HG03135 (cell line): ENCODE measurements at regions not wholly inside any gene's neighbourhood (a gene's known extent, or its start where the extent isn't known, plus 50 kb on each side); places are given as distances from the start of the nearest gene placed in this dataset.

Experiments used
- ATAC-seq: cut with Tn5 transposase; IDR thresholded peaks from one replicate; pipeline ENCODE4 v1.9.1; 2021; ENCODE audit warnings: mild to moderate bottlenecking, moderate library complexity; ENCODE audit not compliant: unreplicated experiment

DNA sequence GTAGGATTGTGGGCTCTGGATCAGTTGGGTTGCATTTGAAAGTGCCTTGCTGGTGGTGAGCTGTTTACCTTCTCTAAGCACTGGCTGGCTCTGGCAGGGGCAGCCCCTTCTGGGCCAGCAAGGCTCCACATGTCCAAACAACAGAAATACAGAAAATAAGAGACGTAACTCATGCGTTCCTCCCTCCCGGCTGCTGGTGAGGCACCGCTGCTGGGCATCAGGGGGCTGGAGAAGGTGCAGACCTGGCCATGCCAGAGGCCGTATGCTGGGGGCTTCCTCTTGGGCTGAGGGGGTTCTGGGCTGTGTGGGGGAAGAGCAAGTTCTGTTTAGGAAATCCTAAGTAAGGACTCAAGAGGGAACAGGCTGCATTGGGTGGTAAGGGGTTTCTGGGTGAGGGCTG, 140.6 kb downstream of the URI1 start:
- ATAC-seq = no peak

DNA sequence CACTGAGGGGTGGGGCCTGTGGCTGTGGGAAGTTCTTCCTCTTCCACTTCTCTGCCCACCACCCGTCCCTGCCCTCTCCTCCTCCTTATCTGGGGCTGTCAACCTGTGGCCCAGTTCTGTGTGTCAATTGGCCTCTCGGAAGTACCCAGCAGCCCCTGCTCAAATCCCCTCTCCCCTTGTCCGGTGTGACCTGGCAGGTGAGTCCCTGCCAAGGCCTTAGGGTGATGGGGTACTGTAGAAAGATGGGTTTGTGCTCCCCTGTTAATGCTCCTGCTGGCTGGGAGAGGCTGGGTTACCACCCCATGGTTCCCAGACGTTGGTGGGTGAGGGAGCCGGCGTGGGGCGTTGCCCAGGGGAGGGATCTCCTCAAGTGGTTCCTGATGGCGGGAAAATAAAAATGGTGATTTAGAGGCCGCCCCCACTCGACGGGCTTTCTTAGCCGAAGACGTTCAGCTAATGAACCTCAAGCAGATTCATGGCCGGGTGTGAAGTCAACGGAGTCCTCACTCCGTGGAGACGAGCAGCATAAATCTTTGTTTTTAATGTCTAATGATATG, 141.2 kb downstream of the URI1 start:
- no peak for ATAC-seq

DNA sequence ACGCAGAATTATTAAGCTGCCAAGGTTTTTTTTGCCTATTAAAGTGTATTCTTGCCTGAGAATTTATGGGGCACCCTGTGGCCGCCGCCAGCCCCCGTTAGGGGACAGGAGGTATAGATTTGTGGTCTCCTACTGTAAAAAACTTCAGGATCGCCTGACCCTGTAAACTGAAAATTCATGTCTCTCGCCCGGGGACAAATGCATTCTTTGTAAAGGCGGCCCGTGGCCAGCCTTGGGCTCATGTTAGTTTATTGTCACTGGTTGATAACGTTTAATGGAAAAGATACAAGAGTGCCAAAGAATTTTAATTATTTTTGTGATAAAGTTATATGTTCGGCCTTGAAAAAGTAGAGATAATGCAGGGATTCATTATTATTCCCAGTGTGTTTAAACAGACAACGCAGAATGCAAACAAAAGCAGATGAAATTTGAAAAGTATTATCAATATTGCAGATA, 141.7 kb downstream of the URI1 start:
- no peak for ATAC-seq

DNA sequence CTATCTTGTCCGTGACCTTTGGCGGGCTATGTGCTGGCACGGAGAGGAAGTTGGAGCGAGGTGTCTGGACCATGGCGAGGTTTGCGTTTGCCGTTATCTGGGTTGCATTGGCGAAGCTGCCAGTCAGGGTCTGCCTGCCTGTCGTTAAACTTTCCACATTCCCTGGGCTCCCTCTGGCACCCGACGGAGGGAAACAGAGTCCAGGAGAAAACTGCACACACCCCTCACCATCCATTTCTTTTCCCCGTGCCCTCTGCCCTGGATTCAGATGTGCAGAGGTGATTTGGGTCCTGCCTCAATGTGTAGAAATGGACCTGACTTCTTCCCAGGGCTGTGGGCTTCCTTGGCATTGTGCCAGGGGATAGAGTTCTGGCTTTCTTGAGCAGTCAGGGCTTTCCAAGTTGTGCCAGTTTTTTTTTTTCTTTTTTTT, 142.4 kb downstream of the URI1 start:
- ATAC-seq = no peak

DNA sequence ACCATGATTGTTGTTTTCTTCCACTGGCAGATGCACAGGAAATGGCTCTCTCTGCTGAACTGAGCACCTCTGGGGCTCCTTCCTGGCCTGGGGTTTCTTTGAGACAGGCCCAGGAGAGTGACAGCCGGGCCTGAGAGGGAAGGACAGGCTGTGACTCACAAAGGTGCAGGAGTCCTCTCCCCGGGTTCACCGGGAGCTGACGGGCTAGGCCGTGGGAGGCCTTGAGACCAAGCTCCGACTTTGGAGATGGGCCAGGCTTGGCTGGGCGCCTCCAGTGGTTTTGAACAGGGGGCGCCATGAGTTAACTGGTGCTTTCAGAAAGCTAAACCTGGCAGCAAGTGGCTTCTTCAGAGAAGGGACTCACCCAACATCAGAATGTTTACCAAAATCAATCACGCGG, 143.4 kb downstream of the URI1 start:
- no peak for ATAC-seq

DNA sequence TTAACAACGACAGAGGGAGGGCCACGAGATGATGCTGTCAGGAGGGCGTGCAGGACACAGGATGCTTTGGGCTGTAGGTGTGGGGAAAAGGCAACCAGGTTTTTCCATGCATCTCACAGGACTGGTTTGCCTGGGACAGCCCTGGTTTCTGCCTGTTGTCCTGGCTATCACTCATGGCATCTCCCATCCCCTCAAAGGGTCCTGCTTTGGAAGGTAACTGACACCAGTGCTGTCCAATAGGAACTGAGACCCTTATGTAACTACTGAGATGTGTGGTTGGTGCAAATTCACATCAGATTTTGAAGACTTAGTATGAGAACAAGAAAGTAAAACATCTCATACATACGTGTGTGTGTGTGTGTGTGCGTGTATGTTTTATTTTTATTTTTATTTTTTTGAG, 144.2 kb downstream of the URI1 start:
- ATAC-seq = no peak

DNA sequence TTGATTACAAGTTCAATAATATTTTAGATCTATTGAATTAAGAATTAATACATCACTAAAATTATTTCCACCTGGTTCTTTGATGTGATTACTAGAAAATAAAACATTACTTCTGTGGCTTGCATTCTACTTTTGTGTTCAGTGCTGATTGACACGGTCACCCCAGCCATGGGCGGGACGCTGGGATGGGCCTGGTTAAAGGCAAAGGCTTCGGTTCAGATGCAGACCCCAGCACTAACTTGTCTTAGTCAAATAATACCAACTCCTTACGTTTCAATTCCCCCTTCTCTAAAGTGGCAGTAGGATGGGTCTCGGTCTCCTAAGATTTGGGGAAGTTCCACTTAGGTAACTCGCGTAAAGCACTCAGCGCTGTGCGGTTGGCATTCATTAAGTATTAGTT, 144.9 kb downstream of the URI1 start:
- no peak for ATAC-seq

DNA sequence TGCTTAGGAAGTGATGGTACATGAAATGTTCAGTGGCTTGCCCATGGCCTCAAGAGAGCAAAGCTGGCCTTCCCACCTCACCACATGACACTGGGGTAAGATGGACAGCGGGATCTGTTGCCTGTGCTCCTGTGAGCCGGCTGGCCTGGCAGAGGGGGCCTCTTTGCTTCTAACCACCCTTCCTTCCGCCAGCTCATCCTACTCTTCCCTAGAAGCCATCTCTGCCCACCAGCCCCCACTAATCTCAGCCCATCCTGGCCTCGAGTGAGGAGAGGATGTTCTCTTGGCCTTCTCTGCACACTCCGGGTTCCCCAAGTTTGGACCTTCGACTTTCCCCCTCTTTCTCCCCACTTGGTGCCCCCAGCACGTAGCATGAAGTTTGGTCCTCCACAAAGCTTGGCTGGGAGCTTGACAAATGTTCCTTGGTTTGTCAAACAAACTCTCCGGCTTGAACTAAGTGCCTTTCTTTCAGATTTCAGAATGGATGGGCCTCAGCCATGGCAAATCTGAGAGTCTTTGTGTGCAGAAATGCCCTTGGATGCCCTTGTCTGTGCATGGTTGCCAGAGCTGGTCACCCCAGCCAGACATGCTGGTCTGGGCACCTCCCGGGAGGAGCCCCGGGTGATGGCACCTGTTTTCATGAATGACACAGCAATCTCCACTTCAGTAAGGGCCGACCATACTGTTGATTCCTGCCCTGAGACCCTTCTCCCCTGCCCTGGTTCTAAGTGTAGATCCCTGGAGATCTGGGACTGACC, 145.5 kb downstream of the URI1 start:
- no peak for ATAC-seq

DNA sequence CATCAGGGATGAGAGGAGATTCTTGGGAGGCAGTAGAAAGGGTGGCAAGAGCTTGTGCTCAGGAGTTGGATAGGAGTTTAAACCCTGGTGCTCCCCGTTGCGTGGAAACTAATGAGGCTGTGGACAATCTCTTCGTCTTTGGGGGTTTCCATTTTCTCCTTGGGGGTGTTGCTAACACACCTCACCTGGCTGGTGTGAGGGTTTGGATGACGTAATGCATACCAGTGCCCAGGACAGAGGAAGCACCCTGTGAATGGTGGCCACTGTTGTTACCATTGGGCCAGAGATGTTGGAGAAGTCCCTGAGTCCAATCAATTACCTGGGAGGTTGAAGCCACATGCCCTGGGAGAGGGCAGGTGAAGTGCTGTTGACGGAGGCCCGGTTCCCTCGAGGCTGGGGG, 146.5 kb downstream of the URI1 start:
- no peak for ATAC-seq

DNA sequence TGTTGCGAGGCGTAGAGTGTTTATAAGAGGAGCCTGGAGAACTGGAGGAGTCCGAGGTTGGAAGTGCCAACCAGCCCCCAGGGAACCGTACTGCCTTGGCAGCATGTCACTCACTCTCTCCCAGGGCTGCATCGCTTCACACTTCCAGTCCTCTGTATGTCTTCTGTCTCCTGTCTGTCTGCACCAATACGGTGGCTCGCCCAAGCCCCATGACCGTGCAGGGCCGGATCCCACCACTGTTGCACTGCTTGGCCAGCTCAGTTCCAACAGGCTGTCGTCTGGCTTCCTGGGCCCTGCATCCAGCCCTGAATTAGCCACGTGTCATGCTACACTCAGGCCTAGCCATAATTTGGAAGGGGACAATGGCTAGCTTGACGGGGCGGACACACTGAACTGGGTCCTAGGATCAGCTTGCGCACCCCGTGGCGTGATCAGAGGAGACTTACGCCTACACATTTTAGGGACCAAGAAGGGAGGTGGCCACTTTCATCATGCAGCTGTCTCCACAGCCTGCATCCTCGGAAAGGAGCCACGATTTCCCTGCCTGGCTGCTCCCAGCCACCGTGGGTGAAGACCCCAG, 147.1 kb downstream of the URI1 start:
- ATAC-seq = no peak

DNA sequence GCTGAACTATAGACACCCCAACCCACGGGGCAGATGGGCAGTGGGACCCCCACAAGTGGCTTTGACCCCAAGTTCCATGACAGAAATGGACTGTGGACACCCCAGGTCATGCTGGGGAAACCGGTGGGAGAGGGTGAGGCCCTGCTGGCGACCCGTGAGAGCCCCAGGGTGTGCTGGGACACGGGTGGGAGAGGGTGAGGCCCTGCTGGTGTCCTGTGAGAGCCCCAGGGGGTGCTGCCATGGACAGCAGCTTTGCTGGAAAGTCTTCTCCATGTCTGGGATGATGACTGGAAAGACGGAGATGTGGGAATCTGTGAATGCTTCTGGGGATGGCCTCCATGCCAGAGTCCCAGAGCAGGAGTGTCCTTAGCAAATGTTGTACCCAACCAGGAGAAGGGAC, 148.4 kb downstream of the URI1 start:
- no peak for ATAC-seq

DNA sequence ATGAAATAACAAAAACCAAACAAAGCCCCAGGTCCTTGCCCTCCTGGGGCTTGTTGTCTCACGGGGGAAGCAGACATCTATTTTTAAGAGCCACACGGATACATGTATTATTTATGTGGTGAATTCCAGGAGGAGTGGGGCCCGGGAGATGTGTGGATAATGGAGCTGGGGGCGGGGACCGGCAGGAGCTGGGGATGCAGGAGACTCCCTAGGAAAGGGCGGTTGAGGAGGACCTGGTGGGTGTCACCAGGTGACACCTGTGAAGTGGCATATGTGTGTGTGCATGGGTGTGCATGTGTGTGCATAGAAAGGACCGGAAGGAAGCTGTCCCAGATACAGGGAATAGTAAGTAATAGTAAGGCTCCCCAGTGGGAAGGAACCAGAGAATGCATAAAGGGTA, 148.9 kb downstream of the URI1 start:
- ATAC-seq = no peak

DNA sequence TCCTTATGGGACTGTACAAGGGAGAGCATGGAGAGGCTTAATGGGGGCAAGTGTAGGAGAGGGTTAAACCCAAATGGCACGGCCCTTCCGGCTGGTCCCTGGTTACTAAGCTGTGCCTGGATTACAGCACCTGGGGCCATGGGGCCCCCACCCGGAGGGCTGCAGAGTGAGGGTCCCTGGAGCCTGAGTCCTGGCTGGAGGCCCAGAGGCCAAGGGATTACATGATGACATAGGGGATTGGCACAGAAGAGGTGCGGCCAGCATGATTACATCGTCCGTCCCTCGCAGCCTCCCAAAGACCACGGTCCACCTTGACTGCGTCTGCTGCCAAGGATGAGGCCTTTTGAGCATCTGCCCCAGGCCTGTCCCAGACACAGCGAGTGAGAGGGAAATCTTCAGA, 149.4 kb downstream of the URI1 start:
- ATAC-seq = no peak

DNA sequence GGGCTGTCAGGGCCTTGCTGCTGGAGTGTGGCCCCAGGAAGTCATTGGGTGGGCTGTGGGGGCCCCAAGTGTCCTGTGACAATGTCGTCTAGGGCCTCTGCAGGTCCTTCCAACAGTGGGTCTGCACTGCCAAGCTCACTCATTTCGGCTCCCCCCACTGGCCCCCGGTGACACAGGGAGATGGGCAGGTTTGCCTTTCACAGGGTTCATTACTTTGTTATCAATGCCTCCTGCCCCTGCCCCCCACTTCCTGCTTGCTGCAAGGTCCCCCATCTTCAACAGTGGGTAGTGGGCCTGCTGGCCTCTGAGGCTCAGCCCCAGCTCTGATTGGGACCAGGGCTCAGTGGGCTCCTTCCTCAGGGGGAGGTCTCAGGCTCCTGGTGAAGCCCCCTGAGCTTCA, 149.8 kb downstream of the URI1 start:
- ATAC-seq = no peak

DNA sequence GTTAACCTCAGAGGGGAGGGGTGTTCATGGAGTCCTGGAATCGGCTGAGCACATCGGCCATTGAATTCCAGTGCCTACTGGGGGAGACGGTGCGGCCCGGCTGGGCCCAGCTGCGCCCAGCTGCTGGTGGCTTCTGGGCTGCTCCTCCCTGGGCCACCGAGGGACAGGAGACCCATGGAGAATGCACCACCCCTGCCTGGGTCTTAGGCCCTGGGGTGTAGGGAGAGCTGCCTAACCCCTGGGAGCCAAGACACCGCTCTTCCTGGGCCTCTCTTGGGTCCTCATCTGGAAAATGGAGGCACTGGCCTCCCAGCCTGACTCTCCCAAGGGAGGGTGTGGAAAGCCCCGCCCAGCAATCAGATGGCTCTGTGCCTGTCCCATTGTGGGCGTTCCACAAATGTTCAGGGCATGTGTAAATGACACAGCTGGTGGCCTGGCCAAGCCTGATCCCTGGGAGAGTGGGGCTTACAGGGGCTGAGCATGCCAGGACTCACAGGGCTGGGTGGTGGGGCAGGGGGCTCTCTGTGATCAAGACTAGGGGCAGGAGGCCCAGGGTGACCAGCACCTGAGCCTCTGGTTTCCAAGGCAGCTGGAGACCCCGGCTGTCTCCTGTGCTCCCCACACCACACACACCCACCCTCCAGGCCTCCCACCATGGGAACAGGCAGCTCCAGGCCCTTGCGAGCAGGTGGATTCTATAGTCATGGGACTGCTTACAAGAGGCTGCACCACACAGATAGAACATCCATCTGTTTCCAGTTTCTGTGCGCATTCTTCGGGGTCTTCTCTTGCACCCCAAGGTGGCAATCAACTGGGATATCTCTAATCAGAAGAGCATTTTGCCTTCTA, 150.9 kb downstream of the URI1 start:
- no peak for ATAC-seq

DNA sequence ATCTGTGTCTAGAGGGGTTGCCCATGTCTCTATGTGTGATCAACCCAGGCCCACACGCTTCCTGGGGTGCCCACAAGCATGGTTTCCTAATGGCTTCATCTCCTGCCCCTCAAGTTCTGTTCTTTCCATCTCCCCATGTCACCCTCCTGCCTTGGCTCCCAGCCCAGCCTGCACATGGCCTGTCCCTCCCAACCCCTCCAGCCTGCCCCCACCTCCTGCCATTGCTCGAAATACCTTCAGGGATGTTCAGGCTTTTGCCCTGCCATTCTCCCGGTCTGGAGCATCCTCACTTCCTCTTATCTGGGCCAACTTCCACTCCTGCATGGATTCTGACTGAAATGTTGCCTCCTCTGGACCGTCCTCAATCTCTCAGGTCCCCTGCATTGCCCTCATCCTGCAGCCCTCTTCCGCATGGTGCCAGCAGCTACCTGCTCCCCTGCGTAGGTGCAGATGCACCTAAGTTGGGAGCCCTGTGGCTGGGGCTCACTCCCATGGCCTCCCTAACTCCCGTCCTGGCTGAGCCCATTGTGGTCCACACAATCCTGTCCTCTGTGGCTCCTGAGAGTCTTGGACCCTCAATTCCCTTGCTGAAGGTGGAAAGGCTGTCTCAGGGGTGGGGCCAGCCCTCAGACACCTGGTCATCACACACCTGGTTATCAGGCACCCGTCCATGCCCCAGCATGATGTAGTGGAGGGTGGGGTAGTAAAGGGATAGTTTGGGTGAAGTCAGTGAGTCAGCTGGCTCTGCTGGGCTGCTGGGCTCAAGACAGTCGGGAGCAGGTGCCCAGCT, 152.1 kb downstream of the URI1 start:
- ATAC-seq = no peak

DNA sequence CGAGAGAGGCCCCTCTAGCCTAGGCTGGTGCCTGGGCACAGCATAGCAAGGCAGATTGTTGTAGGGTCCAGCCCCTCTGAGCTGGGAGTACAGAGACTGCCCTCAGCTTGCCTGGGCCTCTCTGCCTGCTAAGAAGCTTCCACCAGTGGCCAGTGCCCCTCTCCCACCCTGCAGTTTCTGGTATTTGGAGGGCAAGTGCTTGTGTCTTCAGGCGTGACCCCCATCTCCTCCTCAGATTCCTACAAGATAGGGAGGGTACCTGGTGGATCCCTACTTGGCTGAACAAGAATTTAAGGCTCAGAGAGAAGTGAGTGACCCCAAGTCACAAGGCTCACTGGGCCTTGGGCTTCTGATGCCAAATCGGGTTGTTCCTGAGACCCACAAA, 152.7 kb downstream of the URI1 start:
- no peak for ATAC-seq

DNA sequence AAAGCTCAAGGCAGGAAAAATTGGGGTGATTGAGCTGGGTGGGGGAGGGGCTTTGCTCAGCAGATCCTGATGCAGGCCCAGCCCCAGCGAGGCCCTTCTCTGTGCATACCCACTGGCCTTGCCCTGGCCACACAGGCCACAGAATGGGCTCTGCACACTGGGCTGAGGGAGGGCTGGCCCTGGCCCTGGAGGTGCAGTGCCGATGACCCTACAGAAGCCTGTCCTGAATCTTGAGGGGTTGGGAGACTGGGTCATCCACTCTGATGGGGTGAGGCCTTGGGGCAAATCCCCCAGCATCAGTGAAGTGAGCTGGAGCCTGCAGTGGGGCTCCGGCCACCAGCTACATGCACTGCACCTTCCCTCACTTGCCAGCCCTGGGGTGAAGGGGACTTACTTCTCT, 153.1 kb downstream of the URI1 start:
- no peak for ATAC-seq

DNA sequence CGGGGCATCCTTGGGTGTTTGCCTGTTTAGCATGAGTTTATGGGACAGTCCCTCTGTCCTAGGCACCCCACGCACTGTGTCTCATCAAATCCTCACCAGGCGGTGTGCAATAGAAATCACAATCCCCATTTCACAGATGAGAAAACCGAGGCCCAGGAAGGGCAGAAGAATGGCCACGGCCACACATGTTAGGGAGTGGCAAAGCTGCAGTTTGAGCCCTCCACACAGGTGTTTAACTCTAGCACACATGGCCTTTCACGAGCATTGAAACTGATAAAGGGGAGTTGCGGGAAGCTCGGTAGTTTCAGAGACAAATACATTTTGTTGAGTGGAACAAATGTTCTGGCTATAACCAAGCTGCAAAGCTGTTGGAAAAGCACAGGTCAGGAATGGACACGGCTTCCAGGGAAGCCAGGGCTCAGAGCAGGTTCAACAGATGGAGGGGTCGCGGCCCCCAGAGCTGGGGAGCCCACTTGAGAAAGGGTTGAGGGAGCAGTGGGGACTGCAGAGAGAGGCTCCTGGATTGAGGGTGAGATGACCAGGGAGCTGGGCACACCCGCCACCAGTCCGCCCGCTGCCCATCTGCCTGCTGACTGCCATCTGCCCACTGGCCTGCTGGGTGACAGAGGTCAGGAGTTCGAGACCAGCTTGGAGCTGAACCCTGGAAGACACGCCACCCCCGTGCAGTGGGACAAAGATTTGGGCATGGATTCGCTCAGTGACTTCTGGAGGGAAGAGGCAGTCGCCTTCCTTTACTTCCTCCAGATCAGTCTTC, 154.7 kb downstream of the URI1 start:
- no peak for ATAC-seq

DNA sequence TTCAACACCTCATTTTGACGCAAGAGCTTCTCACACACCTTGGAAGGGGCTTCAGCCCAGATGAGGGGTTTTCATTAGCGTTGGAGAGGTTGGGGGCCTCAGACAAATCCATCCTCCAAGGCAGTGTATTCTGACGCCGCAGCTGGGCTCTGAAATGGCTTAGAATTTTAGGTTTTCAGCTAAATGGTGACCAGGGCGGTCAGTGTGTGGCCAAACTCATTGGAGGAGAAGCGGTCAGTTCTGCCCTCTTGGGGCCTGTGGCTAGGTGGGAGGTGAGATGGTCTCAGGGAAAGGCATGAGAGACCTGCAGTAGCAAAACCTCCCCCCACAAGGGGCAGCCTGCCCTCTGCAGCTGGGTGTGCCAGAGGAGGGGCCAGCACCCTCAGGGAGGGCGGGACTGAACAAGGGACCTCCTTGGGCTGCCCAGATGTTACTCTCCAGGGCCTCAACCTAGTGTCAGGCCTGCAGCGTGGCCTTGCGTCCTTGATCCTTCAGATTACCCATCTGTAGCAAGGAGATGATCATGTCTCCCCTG, 155.8 kb downstream of the URI1 start:
- no peak for ATAC-seq
